Glutamatergic neuron (in vitro differentiated cells): ENCODE measurements at regions not wholly inside any gene's neighbourhood (a gene's known extent, or its start where the extent isn't known, plus 50 kb on each side); places are given as distances from the start of the nearest gene placed in this dataset.
A peak's percentile ranks its signal among the peaks of the same experiment; 100 is the strongest.

Source experiments
- DNase-seq: peaks from one replicate; pipeline ENCODE4 v3.0.0; 2022
- H3K27ac Mint-ChIP-seq: one replicate; pipeline ENCODE4 v1.8.0; 2020; ENCODE audit warnings: mild to moderate bottlenecking, mixed read lengths, inconsistent platforms; ENCODE audit not compliant: unreplicated experiment
- H3K27me3 Mint-ChIP-seq: one replicate; pipeline ENCODE4 v1.8.0; 2020; ENCODE audit warnings: mild to moderate bottlenecking, moderate library complexity, mixed read lengths, inconsistent platforms; ENCODE audit not compliant: unreplicated experiment
- H3K36me3 Mint-ChIP-seq: one replicate; pipeline ENCODE4 v1.8.0; 2020; ENCODE audit warnings: mild to moderate bottlenecking, mixed read lengths, inconsistent platforms; ENCODE audit not compliant: unreplicated experiment
- H3K4me1 Mint-ChIP-seq: one replicate; pipeline ENCODE4 v1.8.0; 2020; ENCODE audit warnings: mild to moderate bottlenecking, low read depth, mixed read lengths, inconsistent platforms; ENCODE audit not compliant: unreplicated experiment
- H3K4me3 Mint-ChIP-seq: one replicate; pipeline ENCODE4 v1.8.0; 2020; ENCODE audit warnings: mild to moderate bottlenecking, mixed read lengths, inconsistent platforms; ENCODE audit not compliant: unreplicated experiment
- H3K9me3 Mint-ChIP-seq: one replicate; pipeline ENCODE4 v1.8.0; 2020; ENCODE audit warnings: mild to moderate bottlenecking, moderate library complexity, mixed read lengths, inconsistent platforms; ENCODE audit not compliant: unreplicated experiment
- CTCF ChIP-seq: fragments of 200-600 bp; sonication (generic); IDR thresholded peaks from one replicate; pipeline ENCODE4 v1.5.0; 2021; ENCODE audit not compliant: partially characterized antibody, unreplicated experiment

DNA sequence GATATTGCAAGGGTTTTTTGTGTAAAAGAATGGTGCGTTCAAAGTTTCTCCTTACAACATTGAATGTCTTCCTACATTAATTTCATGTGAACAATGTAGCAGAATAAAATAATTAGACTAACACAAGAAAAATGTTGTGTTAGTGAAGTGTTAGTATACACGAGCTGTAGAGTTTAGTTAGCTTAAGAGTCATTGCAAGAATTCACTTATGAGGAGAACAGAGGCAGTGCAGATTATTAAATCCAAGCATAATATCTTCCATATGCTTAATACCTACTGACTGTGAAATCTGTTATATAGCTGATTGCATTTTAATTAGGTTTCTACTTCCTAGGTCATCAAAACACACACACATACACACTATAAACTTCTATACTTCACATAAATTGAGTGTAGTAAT is 959.0 kb downstream of the FAT4 start:
- peaks cover 1% of the 10 kb centered on the region for H3K27me3 Mint-ChIP-seq
- H3K4me3 Mint-ChIP-seq: no peak overlapping the region
- no peaks in the 10 kb centered on the region for H3K4me1 Mint-ChIP-seq
- no peak for DNase-seq
- no peak for TF ChIP-seq CTCF
- no peak overlapping the region for H3K27ac Mint-ChIP-seq
- H3K36me3 Mint-ChIP-seq: peaks cover 4% of the 10 kb centered on the region
- H3K9me3 Mint-ChIP-seq: no peaks in the 10 kb centered on the region

DNA sequence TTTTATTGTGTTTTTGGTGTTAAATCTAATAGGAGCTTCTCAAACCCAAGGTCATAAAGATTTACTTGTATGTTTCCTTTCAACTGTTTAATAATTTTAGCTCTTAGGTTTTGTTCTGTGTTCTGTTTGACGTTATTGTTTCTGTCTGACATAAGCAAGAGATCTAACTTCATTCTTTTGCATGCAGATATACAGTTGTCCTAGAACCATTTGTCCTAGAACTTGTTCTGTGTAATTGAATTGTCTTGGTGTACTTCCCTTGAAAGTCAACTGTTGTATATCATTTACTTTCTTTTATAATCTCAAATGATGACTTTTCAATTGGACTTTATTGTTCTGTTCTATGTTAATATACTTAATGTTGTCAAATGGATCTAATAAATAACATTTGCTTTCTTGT is 977.1 kb downstream of the FAT4 start:
- no peak overlapping the region for H3K4me3 Mint-ChIP-seq
- no peaks in the 10 kb centered on the region for H3K9me3 Mint-ChIP-seq
- no peak for DNase-seq
- no peaks in the 10 kb centered on the region for H3K36me3 Mint-ChIP-seq
- H3K4me1 Mint-ChIP-seq: peaks cover 3% of the 10 kb centered on the region
- H3K27me3 Mint-ChIP-seq: peaks cover 2% of the 10 kb centered on the region
- no peak for TF ChIP-seq CTCF
- H3K27ac Mint-ChIP-seq: no peak overlapping the region

DNA sequence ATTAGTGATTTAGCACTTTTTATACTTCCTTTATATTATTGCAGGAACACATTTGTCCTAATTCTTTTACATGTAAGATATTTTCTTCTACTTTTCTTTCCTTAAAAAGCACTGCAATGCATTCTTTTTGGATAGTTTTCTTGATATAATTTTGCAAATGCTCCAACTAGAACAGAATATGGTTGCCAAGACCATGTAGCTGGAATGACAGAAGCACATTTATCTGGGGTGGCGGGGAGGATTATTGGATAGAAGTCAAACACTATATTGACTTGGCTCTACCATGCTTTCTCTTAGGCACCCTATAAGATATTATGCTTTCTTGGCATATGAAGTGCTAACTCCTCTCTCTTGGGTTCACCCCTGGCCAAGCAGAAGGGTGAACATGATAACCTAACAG is 983.5 kb downstream of the FAT4 start:
- peaks cover 5% of the 10 kb centered on the region for H3K9me3 Mint-ChIP-seq
- H3K36me3 Mint-ChIP-seq: peaks cover 15% of the 10 kb centered on the region
- DNase-seq: no peak
- no peaks in the 10 kb centered on the region for H3K4me1 Mint-ChIP-seq
- H3K4me3 Mint-ChIP-seq: no peak overlapping the region
- H3K27me3 Mint-ChIP-seq: peaks cover 2% of the 10 kb centered on the region
- TF ChIP-seq CTCF: no peak
- H3K27ac Mint-ChIP-seq: no peak overlapping the region

DNA sequence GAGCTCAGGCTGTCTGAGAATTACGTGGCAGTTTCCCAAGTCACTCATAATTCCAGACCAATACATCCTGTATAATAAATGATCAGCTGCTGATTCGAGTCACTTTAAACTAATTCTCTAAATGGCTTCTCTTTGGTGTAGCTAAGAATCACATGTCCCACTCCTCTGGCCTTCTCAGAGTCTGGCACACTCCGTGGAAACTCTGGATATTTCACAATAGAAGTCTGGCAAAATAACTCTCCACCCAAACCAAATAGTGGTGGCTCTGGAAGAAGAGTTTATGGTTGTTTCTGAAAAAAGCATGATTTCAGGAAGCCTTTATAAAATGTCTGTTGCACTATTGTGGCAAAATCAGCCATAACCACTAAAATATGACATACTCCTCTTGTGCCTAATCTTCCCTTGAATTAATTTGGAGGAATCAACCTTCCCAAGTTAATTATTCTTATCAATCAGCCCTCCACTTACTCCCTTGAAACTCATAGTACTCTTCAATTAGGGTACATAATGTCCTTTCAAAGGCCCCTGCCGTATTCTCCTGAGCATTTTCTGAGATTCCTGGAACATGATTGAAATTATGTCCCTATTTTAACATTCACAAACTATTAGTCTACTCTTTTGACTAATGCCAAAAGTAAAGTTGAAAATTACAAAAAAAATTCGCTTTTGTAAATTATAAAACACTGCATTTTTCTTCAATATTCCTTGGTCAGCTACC is 991.6 kb downstream of the FAT4 start:
- H3K27ac Mint-ChIP-seq: no peak overlapping the region

GRCh38 chr4:126318376-126318775 is 1003.6 kb downstream of the FAT4 start:
- Mint-ChIP-seq H3K4me1 (peaks cover 23% of the 10 kb centered on the region), H3K4me3 (no peak overlapping the region), H3K27ac (peak overlapping the region; percentile 93), H3K9me3 (peaks cover 5% of the 10 kb centered on the region), H3K36me3 (no peaks in the 10 kb centered on the region), H3K27me3 (peaks cover 6% of the 10 kb centered on the region)
- no peak for TF ChIP-seq CTCF
- DNase-seq: peak; percentile 31

More for the DNA sequence above, 991.6 kb downstream of the FAT4 start:
- H3K4me1 Mint-ChIP-seq: no peaks in the 10 kb centered on the region
- peaks cover 1% of the 10 kb centered on the region for H3K27me3 Mint-ChIP-seq
- peaks cover 2% of the 10 kb centered on the region for H3K36me3 Mint-ChIP-seq
- no peak for DNase-seq
- H3K9me3 Mint-ChIP-seq: no peaks in the 10 kb centered on the region
- TF ChIP-seq CTCF: no peak
- H3K4me3 Mint-ChIP-seq: no peak overlapping the region
